K562 (cell line): ENCODE measurements at regions not wholly inside any gene's neighbourhood (a gene's known extent, or its start where the extent isn't known, plus 50 kb on each side); places are given as distances from the start of the nearest gene placed in this dataset.

Experiments
- ATAC-seq: fragments of 200-7000 bp; cut with Tn5 transposase; 3 replicates; pipeline ENCODE4 v1.9.1; 2020; ENCODE audit warnings: moderate library complexity
- BruUV-seq: library from RNA; stranded (reverse); fragments of 400-500 nt; replicated peaks from 2 replicates; lab custom pipeline; 2021; lab: Mats Ljungman, UMichigan
- CTCF ChIA-PET: fragments of 300-600 bp; formaldehyde crosslinking; extraction: SDS; loops from one replicate; lab custom pipeline; 2021; ENCODE audit warnings: low intra/inter-chr PET ratio; lab: Yijun Ruan, JAX
- POLR2A ChIA-PET: fragments of 300-600, 350-650 bp; sonication (Branson Sonifier 250); formaldehyde crosslinking; extraction: SDS; loops from one replicate; lab custom pipeline; 2021; ENCODE audit warnings: antibody characterized with exemption, inconsistent platforms; lab: Yijun Ruan, JAX
- DNase-seq, 4 experiments: peaks; one replicate each; pipeline versions ENCODE4 v3.0.0 to v3.0.0-alpha.2; 2011 to 2018; ENCODE audit warnings: low spot score in 3 of 4, mixed read lengths in 3 of 4; ENCODE audit errors: extremely low read depth in 1 of 4
- FAIRE-seq: peaks from 2 replicates; lab custom pipeline; 2011; peaks lifted over from hg19 to GRCh38; lab: Jason Lieb, UNC
- H2AFZ ChIP-seq: 2 replicates; pipeline ENCODE4 v1.6.0; 2011; ENCODE audit warnings: low read depth, low read length, control low read depth, inconsistent platforms
- H3K27ac ChIP-seq: fragments of 200-600 bp; 3 replicates; pipeline ENCODE4 v1.8.0; 2011; ENCODE audit warnings: low read depth, mild to moderate bottlenecking, control low read depth, inconsistent platforms, low read length, moderate library complexity, mixed read lengths; ENCODE audit errors: extremely low read depth
- H3K27me3 ChIP-seq, 2 experiments: fragments of 300-600 bp in 1 of 2; 2 replicates in 1 of 2; 3 replicates in 1 of 2; pipeline versions ENCODE4 v1.6.0 to v1.8.0; 2011; ENCODE audit warnings: inconsistent platforms in 2 of 2, low read length in 2 of 2, mild to moderate bottlenecking in 1 of 2, mixed read lengths in 1 of 2, moderate library complexity in 1 of 2; ENCODE audit not compliant: control insufficient read depth in 2 of 2, insufficient read depth in 2 of 2
- H3K36me3 ChIP-seq: fragments of 300-600 bp; 3 replicates; pipeline ENCODE4 v1.8.0; 2011; ENCODE audit warnings: mild to moderate bottlenecking, low read length, inconsistent platforms; ENCODE audit not compliant: control insufficient read depth, insufficient read depth
- H3K4me1 ChIP-seq, 2 experiments: fragments of 200-600 bp in 1 of 2; replicated peaks in 1 of 2; 2 replicates in 1 of 2; 3 replicates in 1 of 2; pipeline versions ENCODE4 v1.5.1 to v1.8.0; 2011; ENCODE audit warnings: inconsistent platforms in 2 of 2, low read length in 2 of 2, mild to moderate bottlenecking in 1 of 2, mixed read lengths in 1 of 2, moderate library complexity in 1 of 2; ENCODE audit not compliant: control insufficient read depth in 2 of 2, insufficient read depth in 2 of 2
- H3K4me2 ChIP-seq: 2 replicates; pipeline ENCODE4 v1.6.1; 2011; ENCODE audit warnings: low read length, control low read depth, inconsistent platforms, mixed read lengths; ENCODE audit not compliant: insufficient read depth
- H3K4me3 ChIP-seq: fragments of 200-600 bp; sonication (generic), shearing (Covaris generic); 2 replicates; pipeline ENCODE4 v1.5.1; 2016; ENCODE audit warnings: control low read depth, inconsistent platforms
- H3K79me2 ChIP-seq: fragments of 200-600 bp; 3 replicates; pipeline ENCODE4 v1.8.0; 2011; ENCODE audit warnings: low read length, inconsistent platforms; ENCODE audit not compliant: control insufficient read depth, insufficient read depth
- H3K9ac ChIP-seq, 2 experiments: 2 replicates each; pipeline versions ENCODE4 v1.6.0 to v1.6.1; 2011; ENCODE audit warnings: low read depth in 2 of 2, low read length in 2 of 2, control low read depth in 1 of 2, inconsistent platforms in 1 of 2, mild to moderate bottlenecking in 1 of 2, mixed read lengths in 1 of 2; ENCODE audit not compliant: insufficient read depth in 1 of 2
- H3K9me1 ChIP-seq: one replicate; pipeline ENCODE4 v1.6.0; 2011; ENCODE audit warnings: inconsistent platforms, mild to moderate bottlenecking, low read length, moderate library complexity; ENCODE audit not compliant: control insufficient read depth, insufficient read depth
- H3K9me3 ChIP-seq: replicated peaks from 2 replicates; pipeline ENCODE4 v1.5.1; 2011; ENCODE audit warnings: low read depth, low read length, inconsistent platforms; ENCODE audit not compliant: control insufficient read depth, insufficient read depth
- H4K20me1 ChIP-seq: replicated peaks from 2 replicates; pipeline ENCODE4 v1.6.1; 2011; ENCODE audit warnings: low read length, inconsistent platforms, mixed read lengths; ENCODE audit not compliant: control insufficient read depth, insufficient read depth
- CLOCK ChIP-seq: fragments of 250-450 bp; sonication (Bioruptor Pico); IDR thresholded peaks from 2 replicates; pipeline ENCODE4 v1.4.0; 2020; ENCODE audit warnings: mild to moderate bottlenecking, moderate library complexity, borderline replicate concordance
- CREB3 ChIP-seq: fragments of 450-650 bp; conservative IDR thresholded peaks from 2 replicates; pipeline ENCODE4 v1.6.1; 2016; ENCODE audit warnings: missing genetic modification characterization, low read depth, mild to moderate bottlenecking, missing compliant biosample characterization, moderate library complexity
- CREB5 ChIP-seq: fragments of 250-450 bp; sonication (Bioruptor Pico); IDR thresholded peaks from 2 replicates; pipeline ENCODE4 v1.5.0; 2020; ENCODE audit warnings: mild to moderate bottlenecking
- DDX20 ChIP-seq: fragments of 450-650 bp; IDR thresholded peaks from 2 replicates; pipeline ENCODE4 v1.6.1; 2016; ENCODE audit warnings: missing genetic modification characterization, low read depth, mild to moderate bottlenecking, missing compliant biosample characterization, moderate library complexity
- MTA2 ChIP-seq: fragments of 450-650 bp; IDR thresholded peaks from 2 replicates; pipeline ENCODE4 v1.6.1; 2016; ENCODE audit warnings: low read depth
- PHF20 ChIP-seq: fragments of 450-650 bp; IDR thresholded peaks from 2 replicates; pipeline ENCODE4 v1.6.1; 2018; ENCODE audit not compliant: partially characterized antibody
- RBM22 ChIP-seq: fragments of 200-400 bp; formaldehyde crosslinking; IDR thresholded peaks from 2 replicates; pipeline ENCODE4 v1.6.1; 2018; ENCODE audit warnings: low read length, low read depth; ENCODE audit not compliant: poor library complexity, severe bottlenecking
- RFX1 ChIP-seq: fragments of 450-650 bp; IDR thresholded peaks from 2 replicates; pipeline ENCODE4 v1.6.1; 2016; ENCODE audit warnings: mild to moderate bottlenecking, moderate library complexity
- RFX7 ChIP-seq: fragments of 250-450 bp; sonication (Bioruptor Pico); IDR thresholded peaks from 2 replicates; pipeline ENCODE4 v1.5.1; 2021; ENCODE audit warnings: mild to moderate bottlenecking
- TCF7L2 ChIP-seq: fragments of 150-350 bp; IDR thresholded peaks from 2 replicates; pipeline ENCODE4 v1.6.1; 2016; ENCODE audit warnings: low read depth, mild to moderate bottlenecking, low read length, moderate library complexity
- TEAD1 ChIP-seq, 2 experiments: fragments of 450-650 bp in 1 of 2; sonication (generic) in 1 of 2; formaldehyde crosslinking; IDR thresholded peaks; 2 replicates each; pipeline versions ENCODE4 v1.4.0 to v1.8.0; 2020 to 2022; ENCODE audit warnings: mild to moderate bottlenecking in 2 of 2, missing genetic modification reagents in 1 of 2
- ZFP36 ChIP-seq: fragments of 150-350 bp; IDR thresholded peaks from 2 replicates; pipeline ENCODE4 v1.6.1; 2018; ENCODE audit warnings: low read length, low read depth; ENCODE audit not compliant: partially characterized antibody
- ZNF282 ChIP-seq: sonication (generic); formaldehyde crosslinking; IDR thresholded peaks from 2 replicates; pipeline ENCODE4 v1.8.1; 2023; ENCODE audit warnings: missing genetic modification reagents
- ZNF512 ChIP-seq: IDR thresholded peaks from 2 replicates; pipeline ENCODE4 v1.6.1; 2016; ENCODE audit warnings: missing genetic modification characterization, missing compliant biosample characterization
- ZNF717 ChIP-seq: fragments of 250-450 bp; sonication (Bioruptor Pico); IDR thresholded peaks from 2 replicates; pipeline ENCODE4 v1.5.0; 2021
- WGBS: fragments of 100-300 bp; shearing (Covaris generic); methylation state at CpG from one replicate; pipeline ENCODE4 v1.1.6; 2016; ENCODE audit warnings: low coverage, mixed read lengths; ENCODE audit not compliant: insufficient coverage; ENCODE audit errors: missing lambda C conversion rate; 5-methylcytosine and 5-hydroxymethylcytosine counted together
- in situ Hi-C: fragments of 300-500 bp; cut with MboI; formaldehyde crosslinking; loops from 4 replicates; pipeline ENCODE4 v1.15.0; 2018; ENCODE audit warnings: inconsistent platforms, mixed read lengths
- intact Hi-C: fragments of 100-400 bp; cut with micrococcal nuclease; formaldehyde crosslinking; loops from 2 replicates; pipeline ENCODE4 v1.14.2; 2022

- Histone ChIP-seq H3K9ac (no peak overlapping the region), H3K9me1 (no peaks in the 10 kb centered on the region), H3K4me3 (no peak overlapping the region), H4K20me1 (no peaks in the 10 kb centered on the region), H3K4me1 (no peaks in the 10 kb centered on the region), H2AFZ (no peak overlapping the region), H3K36me3 (no peaks in the 10 kb centered on the region), H3K27ac (no peak overlapping the region), H3K79me2 (no peaks in the 10 kb centered on the region), H3K9me3 (no peaks in the 10 kb centered on the region)
- ATAC-seq (no peak), FAIRE-seq (no peak)
- intact Hi-C loops: no loop called here
- POLR2A ChIA-PET: no interaction called here
- in situ Hi-C loops: no loop called here
- 0% methylated on average over 3 of the region's 4 CpGs for WGBS
- BruUV-seq: no TSS peak
- TF ChIP-seq ZFP36 (no peak), RFX1 (no peak), ZNF282 (CRISPR knock-in tag) (no peak), ZNF717 (CRISPR knock-in tag) (no peak), CLOCK (CRISPR knock-in tag) (no peak), ZNF512 (no peak), RFX7 (CRISPR knock-in tag) (no peak), PHF20 (no peak), RBM22 (no peak), TEAD1 (CRISPR knock-in tag; IDR thresholded peaks at IDR 0.05) (no peak), TCF7L2 (no peak), CREB5 (CRISPR knock-in tag) (no peak), DDX20 (tag) (no peak), CREB3 (tag) (no peak), MTA2 (no peak)
- TF ChIP-seq, all 486 proteins: peak for 0
- Histone ChIP-seq H3K4me2 (no peak overlapping the region), H3K27me3 (no peaks in the 10 kb centered on the region)
- CTCF ChIA-PET: no interaction called here
- no peak for DNase-seq
Observed at GRCh38 chr10:107391901-107392300, 227.4 kb upstream of the SORCS1 start.
